RWPE1 (cell line): ENCODE measurements at regions not wholly inside any gene's neighbourhood (a gene's known extent, or its start where the extent isn't known, plus 50 kb on each side); places are given as distances from the start of the nearest gene placed in this dataset.
"Not testable (repeated sequence)": the region's sequence is repeated elsewhere in the genome, so short reads cannot be mapped to it uniquely, and the experiment has no call there.

Experiments
- CTCF ChIA-PET: fragments of 350-600 bp; sonication (Branson Sonifier 250); formaldehyde crosslinking; extraction: SDS; loops from one replicate; lab custom pipeline; 2021; lab: Yijun Ruan, JAX
- POLR2A ChIA-PET: fragments of 400-600 bp; formaldehyde crosslinking; extraction: SDS; loops from one replicate; lab custom pipeline; 2020; ENCODE audit warnings: antibody characterized with exemption; ENCODE audit not compliant: low non-redundant PET; lab: Yijun Ruan, JAX
- DNase-seq: peaks from one replicate; pipeline ENCODE4 v3.0.0; 2012; ENCODE audit warnings: low spot score
- H3K27ac ChIP-seq: fragments of 450-650 bp; 2 replicates; pipeline ENCODE4 v1.5.1; 2017
- TF ChIP-seq, protein P1 (sequence below): fragments of 450-650 bp; conservative IDR thresholded peaks from 2 replicates; pipeline ENCODE4 v1.5.1; 2017; ENCODE audit warnings: low read depth, mild to moderate bottlenecking

DNA sequence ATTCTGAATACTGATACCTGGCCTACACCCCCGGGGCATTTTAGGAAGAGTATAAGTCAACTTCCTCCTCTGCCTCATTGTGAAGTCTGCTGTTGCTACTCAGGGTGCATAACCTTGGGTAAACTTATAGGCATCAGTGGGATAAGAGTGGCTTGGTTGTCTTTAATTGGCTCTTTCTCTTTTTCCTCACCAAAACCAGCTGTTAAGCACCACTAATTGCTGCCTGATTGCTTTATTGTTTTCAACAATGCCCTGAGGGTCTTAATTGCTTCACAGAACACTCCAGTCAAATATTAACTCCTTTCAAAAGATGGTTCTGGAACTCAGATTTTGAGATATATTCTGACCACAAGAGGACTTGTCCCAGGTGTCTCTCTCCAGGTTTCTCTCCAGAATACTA, 337.0 kb upstream of the MAGEB16 start:
- no peak for DNase-seq
- POLR2A ChIA-PET, result no interaction called here
- TF ChIP-seq, protein P1, sequence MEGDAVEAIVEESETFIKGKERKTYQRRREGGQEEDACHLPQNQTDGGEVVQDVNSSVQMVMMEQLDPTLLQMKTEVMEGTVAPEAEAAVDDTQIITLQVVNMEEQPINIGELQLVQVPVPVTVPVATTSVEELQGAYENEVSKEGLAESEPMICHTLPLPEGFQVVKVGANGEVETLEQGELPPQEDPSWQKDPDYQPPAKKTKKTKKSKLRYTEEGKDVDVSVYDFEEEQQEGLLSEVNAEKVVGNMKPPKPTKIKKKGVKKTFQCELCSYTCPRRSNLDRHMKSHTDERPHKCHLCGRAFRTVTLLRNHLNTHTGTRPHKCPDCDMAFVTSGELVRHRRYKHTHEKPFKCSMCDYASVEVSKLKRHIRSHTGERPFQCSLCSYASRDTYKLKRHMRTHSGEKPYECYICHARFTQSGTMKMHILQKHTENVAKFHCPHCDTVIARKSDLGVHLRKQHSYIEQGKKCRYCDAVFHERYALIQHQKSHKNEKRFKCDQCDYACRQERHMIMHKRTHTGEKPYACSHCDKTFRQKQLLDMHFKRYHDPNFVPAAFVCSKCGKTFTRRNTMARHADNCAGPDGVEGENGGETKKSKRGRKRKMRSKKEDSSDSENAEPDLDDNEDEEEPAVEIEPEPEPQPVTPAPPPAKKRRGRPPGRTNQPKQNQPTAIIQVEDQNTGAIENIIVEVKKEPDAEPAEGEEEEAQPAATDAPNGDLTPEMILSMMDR, result no peak
- no peak overlapping the region for H3K27ac ChIP-seq
- CTCF ChIA-PET, result no interaction called here

DNA sequence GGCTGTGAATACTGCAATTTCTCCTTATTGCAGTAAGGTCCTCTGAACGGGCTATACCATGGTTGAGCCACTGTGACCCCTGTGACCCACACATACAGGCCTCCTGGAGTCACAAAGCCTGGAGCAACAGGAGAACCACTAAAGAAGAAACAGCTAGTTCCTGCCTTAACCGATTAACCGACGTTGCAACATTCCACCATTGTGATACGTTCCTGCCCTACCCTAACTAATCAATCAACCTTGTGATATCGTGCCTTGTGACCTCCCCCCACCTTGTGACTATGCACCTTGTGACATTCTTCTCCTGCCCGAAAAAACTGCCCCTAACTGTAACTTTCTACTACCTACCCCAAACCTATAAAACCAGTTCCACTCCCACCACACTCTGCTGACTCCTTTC, 301.5 kb upstream of the MAGEB16 start:
- CTCF ChIA-PET, DNase-seq, POLR2A ChIA-PET, H3K27ac ChIP-seq: not testable (repeated sequence)

DNA sequence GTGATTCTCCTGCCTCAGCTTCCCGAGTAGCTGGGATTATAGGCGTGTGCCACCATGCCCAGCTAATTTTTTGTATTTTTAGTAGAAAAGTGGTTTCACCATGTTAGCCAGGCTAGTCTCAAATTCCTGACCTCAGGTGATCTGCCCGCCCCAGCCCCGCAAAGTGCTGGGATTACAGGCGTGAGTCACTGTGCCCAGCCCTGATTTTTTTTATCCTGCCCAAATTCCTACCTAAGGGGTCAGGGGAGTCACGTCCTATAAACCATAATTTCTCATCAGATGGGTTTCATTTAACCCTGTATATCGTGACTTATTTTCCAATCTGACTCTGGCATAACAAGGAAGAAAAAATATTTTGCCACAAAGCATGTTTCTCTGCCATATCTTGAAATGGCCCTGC, 300.7 kb upstream of the MAGEB16 start:
- H3K27ac ChIP-seq, result peak overlapping the region; percentile 61
- DNase-seq, result peak; percentile 2
- POLR2A ChIA-PET, CTCF ChIA-PET: not testable (repeated sequence)

DNA sequence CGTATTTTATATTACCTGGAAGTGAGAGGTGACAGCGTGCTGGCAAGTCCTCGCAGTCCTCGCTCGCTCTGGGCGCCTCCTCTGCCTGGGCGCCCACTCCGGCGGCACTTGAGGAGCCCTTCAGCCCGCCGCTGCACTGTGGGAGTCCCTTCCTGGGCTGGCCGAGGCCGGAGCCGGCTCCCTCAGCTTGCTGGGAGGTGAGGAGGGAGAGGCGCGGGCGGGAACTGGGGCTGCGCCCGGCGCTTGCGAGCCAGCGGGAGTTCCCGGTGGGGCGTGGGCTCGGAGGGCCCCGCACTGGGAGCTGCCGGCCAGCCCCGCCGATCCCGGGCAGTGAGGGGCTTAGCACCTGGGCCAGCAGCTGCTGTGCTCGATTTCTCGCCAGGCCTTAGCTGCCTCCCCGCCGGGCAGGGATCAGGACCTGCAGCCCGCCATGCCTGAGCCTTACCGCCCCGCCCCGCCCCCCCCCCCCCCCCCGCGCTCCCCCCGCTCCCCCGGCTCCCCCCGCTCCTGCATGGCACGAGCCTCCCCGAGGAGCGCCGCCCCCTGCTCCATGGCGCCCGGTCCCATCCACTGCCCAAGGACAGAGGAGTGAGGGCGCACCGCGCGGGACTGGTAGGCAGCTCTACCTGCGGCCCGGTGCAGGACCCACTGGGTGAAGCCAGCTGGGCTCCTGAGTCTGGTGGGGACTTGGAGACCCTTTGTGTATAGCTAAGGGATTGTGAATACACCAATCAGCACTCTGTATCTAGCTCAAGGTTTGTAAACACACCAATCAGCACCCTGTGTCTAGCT, 298.9 kb upstream of the MAGEB16 start:
- POLR2A ChIA-PET, result no interaction called here
- DNase-seq, result no peak
- no peak overlapping the region for H3K27ac ChIP-seq
- TF ChIP-seq, protein P1, result no peak
- CTCF ChIA-PET, result no interaction called here

DNA sequence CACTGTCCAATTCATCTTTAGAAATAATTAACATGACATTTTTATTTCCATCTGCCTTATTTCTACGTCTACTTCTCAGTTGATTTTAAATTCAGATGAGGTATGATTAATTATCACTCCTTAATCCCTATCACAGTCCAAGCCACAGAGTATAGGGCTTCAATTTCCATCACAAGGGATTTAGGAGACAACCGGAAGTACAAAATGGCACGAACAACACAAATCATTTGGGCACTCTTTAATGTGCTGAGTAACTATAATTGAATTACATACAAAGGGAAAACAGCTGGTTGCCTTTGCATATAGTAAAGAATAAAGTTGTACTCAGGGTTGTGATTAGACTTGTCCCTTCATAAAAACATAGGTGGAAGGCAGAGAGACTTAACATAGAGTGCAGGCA, 290.4 kb upstream of the MAGEB16 start:
- DNase-seq, result no peak
- ChIA-PET POLR2A (no interaction called here), CTCF (no interaction called here)
- H3K27ac ChIP-seq, result no peak overlapping the region
- TF ChIP-seq, protein P1, result no peak

DNA sequence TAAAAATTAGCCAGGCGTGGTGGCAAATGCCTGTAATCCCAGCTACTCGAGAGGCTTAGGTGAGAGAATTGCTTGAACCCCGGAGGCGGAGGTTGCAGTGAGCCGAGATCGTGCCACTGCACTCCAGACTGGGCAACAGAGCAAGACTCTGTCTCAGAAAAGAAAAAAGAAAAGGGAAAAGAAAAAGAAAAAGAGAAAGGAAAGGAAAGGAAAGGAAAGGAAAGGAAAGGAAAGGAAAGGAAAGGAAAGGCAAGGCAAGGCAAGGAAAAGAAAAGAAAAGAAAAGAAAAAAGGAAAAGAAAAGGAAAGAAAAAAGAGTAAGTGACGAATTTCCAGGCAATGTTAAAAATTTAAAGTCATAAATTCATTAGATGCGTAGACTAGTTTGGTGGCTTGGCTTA, 250.1 kb upstream of the MAGEB16 start:
- CTCF ChIA-PET, DNase-seq, POLR2A ChIA-PET, H3K27ac ChIP-seq: not testable (repeated sequence)

DNA sequence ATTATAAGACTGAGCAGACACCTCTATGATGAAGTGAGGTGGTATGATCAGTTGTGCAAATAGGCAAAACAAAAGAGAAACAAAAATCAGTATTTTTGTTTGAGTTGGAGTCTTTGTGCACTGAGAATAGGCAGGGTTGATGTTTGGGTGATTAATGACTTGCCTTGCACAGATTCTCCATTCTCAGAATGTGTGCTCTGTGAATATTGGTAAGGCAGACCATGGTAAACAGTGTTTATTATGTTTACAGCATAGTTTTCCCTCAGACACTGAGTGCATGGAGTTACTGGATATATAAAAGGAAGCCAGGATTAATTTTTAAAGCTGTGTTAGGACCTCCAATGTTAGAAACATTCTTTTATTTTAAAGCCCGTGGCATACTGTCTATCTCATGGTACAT, 240.2 kb upstream of the MAGEB16 start:
- H3K27ac ChIP-seq, result no peak overlapping the region
- TF ChIP-seq, protein P1, result no peak
- no peak for DNase-seq
- ChIA-PET POLR2A (no interaction called here), CTCF (no interaction called here)

DNA sequence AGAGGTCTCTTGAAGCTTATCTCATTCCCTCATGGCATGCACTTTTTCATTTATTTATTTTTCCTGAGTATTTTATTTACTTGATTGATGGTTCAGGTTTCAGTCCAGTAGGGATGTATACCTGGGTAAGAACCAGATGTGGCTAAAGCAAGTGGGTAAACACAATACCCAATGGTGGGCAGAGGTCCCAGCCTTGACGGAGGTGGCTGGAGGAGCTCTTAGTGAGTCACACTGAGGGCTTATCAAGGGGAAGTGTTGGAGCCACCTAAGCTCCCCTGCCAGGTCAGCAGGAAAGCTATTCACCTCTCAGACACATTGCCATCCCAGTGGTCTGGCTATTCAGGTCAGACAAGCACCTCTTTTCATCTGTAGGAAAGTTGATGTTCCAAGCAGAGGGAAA, 236.2 kb upstream of the MAGEB16 start:
- DNase-seq, result no peak
- no peak overlapping the region for H3K27ac ChIP-seq
- TF ChIP-seq, protein P1, result no peak
- CTCF ChIA-PET, result no interaction called here
- POLR2A ChIA-PET, result no interaction called here
